Activated B cell treated with CpG ODN at 0.5 μM for 24 hours (primary cell): ENCODE measurements at regions not wholly inside any gene's neighbourhood (a gene's known extent, or its start where the extent isn't known, plus 50 kb on each side); places are given as distances from the start of the nearest gene placed in this dataset.
"Not testable (repeated sequence)": the region's sequence is repeated elsewhere in the genome, so short reads cannot be mapped to it uniquely, and the experiment has no call there.

Experiments
- ATAC-seq: fragments of 200-7000 bp; cut with Tn5 transposase; one replicate; pipeline ENCODE4 v1.10.0; 2021; ENCODE audit warnings: low read depth, mild to moderate bottlenecking, moderate library complexity
- CTCF ChIA-PET: fragments of 350-600 bp; sonication (Branson Sonifier 250); formaldehyde crosslinking; loops from one replicate; lab custom pipeline; 2021; ENCODE audit warnings: antibody characterized with exemption; lab: Charles Lee
- POLR2A ChIA-PET: fragments of 350-600 bp; sonication (Branson Sonifier 250); formaldehyde crosslinking; loops from one replicate; lab custom pipeline; 2021; ENCODE audit warnings: antibody characterized with exemption; lab: Charles Lee
- DNase-seq: peaks from one replicate; pipeline ENCODE4 v3.0.0; 2022
- H3K27ac Mint-ChIP-seq: one replicate; pipeline ENCODE4 v1.8.0; 2020; ENCODE audit warnings: mixed read lengths
- H3K27me3 Mint-ChIP-seq: one replicate; pipeline ENCODE4 v1.8.0; 2021; ENCODE audit warnings: mixed read lengths
- H3K36me3 Mint-ChIP-seq: one replicate; pipeline ENCODE4 v1.8.0; 2021; ENCODE audit warnings: low read depth, mixed read lengths
- H3K4me1 Mint-ChIP-seq: one replicate; pipeline ENCODE4 v1.8.0; 2021; ENCODE audit warnings: mixed read lengths
- H3K4me3 Mint-ChIP-seq: one replicate; pipeline ENCODE4 v1.8.0; 2020; ENCODE audit warnings: mild to moderate bottlenecking, mixed read lengths
- H3K9me3 Mint-ChIP-seq: one replicate; pipeline ENCODE4 v1.8.0; 2020; ENCODE audit warnings: mixed read lengths
- intact Hi-C: fragments of 100-400 bp; cut with micrococcal nuclease; formaldehyde crosslinking; loops from one replicate; pipeline ENCODE4 v1.15.1; 2024
- TF ChIP-seq, protein P1 (sequence below): fragments of 200-600 bp; IDR thresholded peaks from one replicate; pipeline ENCODE4 v1.8.0; 2022; ENCODE audit warnings: antibody characterized with exemption, mild to moderate bottlenecking

DNA sequence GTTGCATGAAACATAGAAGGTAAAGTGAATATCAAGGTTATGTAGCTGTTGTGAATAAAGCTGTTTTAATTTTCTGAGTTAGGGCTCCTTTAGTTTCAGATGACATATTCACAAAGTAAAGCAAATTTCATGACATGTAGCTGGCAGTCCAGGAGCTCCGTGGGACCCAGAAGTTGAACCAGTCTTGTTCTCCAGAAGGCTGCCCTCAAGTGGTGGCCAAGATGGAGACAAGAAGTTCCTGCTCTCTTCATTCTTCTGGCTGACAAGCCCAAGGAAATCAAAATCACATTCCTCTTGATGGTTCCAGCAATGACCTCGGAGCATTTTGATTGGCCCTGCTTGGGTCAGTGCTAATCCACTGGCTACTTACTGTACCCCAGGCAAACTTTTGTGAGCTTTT, 128.7 kb downstream of the LIG4 start:
- H3K9me3 Mint-ChIP-seq = no peaks in the 10 kb centered on the region
- no peak overlapping the region for H3K27ac Mint-ChIP-seq
- TF ChIP-seq, protein P1, sequence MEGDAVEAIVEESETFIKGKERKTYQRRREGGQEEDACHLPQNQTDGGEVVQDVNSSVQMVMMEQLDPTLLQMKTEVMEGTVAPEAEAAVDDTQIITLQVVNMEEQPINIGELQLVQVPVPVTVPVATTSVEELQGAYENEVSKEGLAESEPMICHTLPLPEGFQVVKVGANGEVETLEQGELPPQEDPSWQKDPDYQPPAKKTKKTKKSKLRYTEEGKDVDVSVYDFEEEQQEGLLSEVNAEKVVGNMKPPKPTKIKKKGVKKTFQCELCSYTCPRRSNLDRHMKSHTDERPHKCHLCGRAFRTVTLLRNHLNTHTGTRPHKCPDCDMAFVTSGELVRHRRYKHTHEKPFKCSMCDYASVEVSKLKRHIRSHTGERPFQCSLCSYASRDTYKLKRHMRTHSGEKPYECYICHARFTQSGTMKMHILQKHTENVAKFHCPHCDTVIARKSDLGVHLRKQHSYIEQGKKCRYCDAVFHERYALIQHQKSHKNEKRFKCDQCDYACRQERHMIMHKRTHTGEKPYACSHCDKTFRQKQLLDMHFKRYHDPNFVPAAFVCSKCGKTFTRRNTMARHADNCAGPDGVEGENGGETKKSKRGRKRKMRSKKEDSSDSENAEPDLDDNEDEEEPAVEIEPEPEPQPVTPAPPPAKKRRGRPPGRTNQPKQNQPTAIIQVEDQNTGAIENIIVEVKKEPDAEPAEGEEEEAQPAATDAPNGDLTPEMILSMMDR = no peak
- ChIA-PET CTCF (no interaction called here), POLR2A (no interaction called here)
- no peaks in the 10 kb centered on the region for H3K36me3 Mint-ChIP-seq
- H3K27me3 Mint-ChIP-seq = no peaks in the 10 kb centered on the region
- H3K4me1 Mint-ChIP-seq = no peaks in the 10 kb centered on the region
- DNase-seq (no peak), ATAC-seq (no peak)
- H3K4me3 Mint-ChIP-seq = no peak overlapping the region
- intact Hi-C loops = loop anchor here (10.0 kb wide), 1 partner anchor 872 kb away; no protein-coding TSS in a partner anchor

DNA sequence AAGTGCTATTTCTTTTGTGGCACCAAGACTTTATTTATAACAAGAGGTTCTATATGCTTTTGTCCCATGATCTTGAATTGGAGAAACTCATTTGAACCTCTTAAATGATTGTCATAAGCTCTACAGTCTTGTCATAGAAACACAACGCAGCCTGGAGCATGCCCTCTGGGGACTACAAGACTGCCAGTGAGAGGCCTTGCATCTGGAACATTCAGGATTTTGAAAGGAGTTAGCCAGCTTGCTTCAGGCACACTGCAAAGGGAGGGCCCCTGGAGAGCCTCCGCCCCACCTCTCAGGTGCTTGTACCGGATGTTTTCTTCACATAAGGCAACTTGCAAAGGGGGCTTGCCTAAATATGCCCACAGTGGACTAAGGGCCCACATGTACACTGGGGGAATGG, 130.5 kb downstream of the LIG4 start:
- ChIA-PET POLR2A (no interaction called here), CTCF (no interaction called here)
- H3K36me3 Mint-ChIP-seq = no peaks in the 10 kb centered on the region
- TF ChIP-seq, protein P1 = no peak
- DNase-seq (no peak), ATAC-seq (no peak)
- H3K27me3 Mint-ChIP-seq = no peaks in the 10 kb centered on the region
- no peaks in the 10 kb centered on the region for H3K9me3 Mint-ChIP-seq
- no peak overlapping the region for H3K4me3 Mint-ChIP-seq
- no peak overlapping the region for H3K27ac Mint-ChIP-seq
- no peaks in the 10 kb centered on the region for H3K4me1 Mint-ChIP-seq
- intact Hi-C loops = loop anchor here (10.0 kb wide), 1 partner anchor 870 kb away; no protein-coding TSS in a partner anchor

DNA sequence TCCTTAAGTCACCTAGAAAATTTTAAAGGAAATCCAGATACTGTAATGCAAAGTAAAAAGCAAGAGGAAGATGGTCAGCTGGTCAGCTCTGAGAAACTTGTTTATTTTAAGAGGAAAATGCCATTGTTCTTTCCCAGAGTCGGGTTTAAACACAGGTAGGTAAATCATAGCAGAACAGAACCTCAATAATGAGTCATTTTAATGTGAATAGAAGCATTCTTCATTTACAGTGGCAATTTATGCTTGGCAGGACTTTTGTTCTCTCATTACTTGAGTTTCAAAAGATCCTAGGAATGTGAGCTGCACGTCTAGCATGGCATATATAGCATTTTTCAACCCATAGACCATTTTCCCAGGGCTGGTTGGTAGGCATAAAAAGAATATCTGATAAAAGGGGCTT, 132.3 kb downstream of the LIG4 start:
- no peaks in the 10 kb centered on the region for H3K27me3 Mint-ChIP-seq
- ATAC-seq (no peak), DNase-seq (no peak)
- intact Hi-C loops = loop anchor here (10.0 kb wide), 1 partner anchor 868 kb away; no protein-coding TSS in a partner anchor
- H3K4me1 Mint-ChIP-seq = no peaks in the 10 kb centered on the region
- no peak overlapping the region for H3K4me3 Mint-ChIP-seq
- H3K27ac Mint-ChIP-seq = no peak overlapping the region
- H3K36me3 Mint-ChIP-seq = no peaks in the 10 kb centered on the region
- ChIA-PET CTCF (no interaction called here), POLR2A (no interaction called here)
- TF ChIP-seq, protein P1 = no peak
- H3K9me3 Mint-ChIP-seq = peaks cover 4% of the 10 kb centered on the region

DNA sequence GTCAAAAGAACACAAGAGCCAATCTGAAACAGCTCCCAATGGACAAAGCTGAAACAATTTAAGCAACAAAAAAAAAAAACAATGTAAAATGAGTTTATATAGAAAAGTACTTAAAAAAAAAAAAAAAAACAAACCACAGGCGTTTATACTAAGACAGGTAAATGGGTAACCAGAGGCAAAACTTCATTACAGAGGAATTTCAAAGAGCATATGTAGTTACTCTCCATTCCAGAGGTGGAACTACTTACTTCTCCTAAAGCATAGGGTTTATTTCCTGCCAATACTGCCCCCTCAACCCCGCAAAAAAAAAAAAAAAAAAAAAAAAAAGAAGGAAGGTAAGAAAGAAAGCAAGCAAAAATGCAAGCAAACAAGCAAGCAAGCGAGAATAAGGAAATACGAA, 132.9 kb downstream of the LIG4 start:
- no peak for ATAC-seq
- Mint-ChIP-seq H3K36me3 (no peaks in the 10 kb centered on the region), H3K27ac (no peak overlapping the region), H3K27me3 (no peaks in the 10 kb centered on the region), H3K9me3 (peaks cover 5% of the 10 kb centered on the region), H3K4me3 (no peak overlapping the region), H3K4me1 (no peaks in the 10 kb centered on the region)
- POLR2A ChIA-PET = no interaction called here
- CTCF ChIA-PET = no interaction called here
- DNase-seq = no peak
- TF ChIP-seq, protein P1 = no peak
- intact Hi-C loops = loop anchor here (10.0 kb wide), 1 partner anchor 868 kb away; no protein-coding TSS in a partner anchor

DNA sequence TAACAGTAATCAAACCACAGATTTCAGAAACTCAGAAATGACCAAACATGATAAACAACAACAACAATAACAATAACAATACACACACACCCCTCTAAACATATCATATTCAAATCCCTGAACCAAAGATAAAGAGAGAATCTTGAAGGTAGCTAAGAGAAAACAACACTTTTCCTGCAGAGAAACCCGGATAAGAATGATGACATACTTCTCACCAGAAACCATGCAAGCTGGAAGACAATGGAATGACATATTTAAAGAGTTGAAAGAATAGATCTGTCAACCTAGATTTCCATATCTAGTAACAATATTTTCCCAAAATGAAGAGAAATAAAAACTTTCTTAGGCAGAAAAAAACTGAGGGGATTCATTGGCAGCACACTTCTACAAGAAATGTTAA, 138.1 kb downstream of the LIG4 start:
- Mint-ChIP-seq H3K4me1 (no peaks in the 10 kb centered on the region), H3K36me3 (no peaks in the 10 kb centered on the region), H3K27me3 (no peaks in the 10 kb centered on the region), H3K9me3 (peaks cover 21% of the 10 kb centered on the region), H3K27ac (no peak overlapping the region), H3K4me3 (no peak overlapping the region)
- ChIA-PET POLR2A (no interaction called here), CTCF (no interaction called here)
- ATAC-seq (no peak), DNase-seq (no peak)
- TF ChIP-seq, protein P1 = no peak
- intact Hi-C loops = no loop called here

DNA sequence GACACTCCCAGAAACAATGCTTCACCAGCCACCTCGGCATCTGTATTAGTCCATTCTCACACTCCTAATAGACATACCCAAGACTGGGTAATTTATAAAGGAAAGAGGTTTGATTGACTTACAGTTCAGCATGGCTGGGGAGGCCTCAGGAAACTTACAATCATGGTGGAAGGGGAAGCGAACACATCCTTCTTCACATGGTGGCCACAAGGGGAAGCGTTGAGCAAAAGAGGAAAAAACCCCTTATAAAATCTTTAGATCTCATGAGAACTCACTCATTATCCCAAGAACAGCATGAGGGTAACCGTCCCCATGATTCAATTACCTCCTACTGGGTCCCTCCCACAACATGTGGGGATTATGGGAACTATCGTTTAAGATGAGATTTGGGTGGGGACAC, 140.9 kb downstream of the LIG4 start:
- ATAC-seq = not testable (repeated sequence)

More for the DNA sequence above, 140.9 kb downstream of the LIG4 start:
- POLR2A ChIA-PET, DNase-seq, H3K4me1 Mint-ChIP-seq, intact Hi-C loops, H3K36me3 Mint-ChIP-seq, H3K27me3 Mint-ChIP-seq, CTCF ChIA-PET, H3K4me3 Mint-ChIP-seq, H3K27ac Mint-ChIP-seq: not testable (repeated sequence)
- peaks cover 24% of the 10 kb centered on the region for H3K9me3 Mint-ChIP-seq
